NCI-H345 (cell line): ENCODE measurements at regions not wholly inside any gene's neighbourhood (a gene's known extent, or its start where the extent isn't known, plus 50 kb on each side); places are given as distances from the start of the nearest gene placed in this dataset.
"Not testable (repeated sequence)": the region's sequence is repeated elsewhere in the genome, so short reads cannot be mapped to it uniquely, and the experiment has no call there.

Experiments used
- DNase-seq: peaks from one replicate; lab custom pipeline; 2025; lab: John Stamatoyannopoulos, UW

GRCh38 chr13:24931450-24932251 lies 164.3 kb upstream of the PABPC3 start:
- DNase-seq, result no peak

GRCh38 chr13:24933106-24934023 lies 162.6 kb upstream of the PABPC3 start:
- not testable (repeated sequence) for DNase-seq

GRCh38 chr13:24934024-24934385 lies 161.9 kb upstream of the PABPC3 start:
- not testable (repeated sequence) for DNase-seq

- no peak for DNase-seq
Observed at GRCh38 chr13:24938966-24939365, 157.0 kb upstream of the PABPC3 start.

- DNase-seq, result not testable (repeated sequence)
Observed at GRCh38 chr13:24941023-24941713, 154.8 kb upstream of the PABPC3 start.

- DNase-seq, result no peak
Observed at GRCh38 chr13:24943136-24943535, 152.8 kb upstream of the PABPC3 start.

- DNase-seq, result not testable (repeated sequence)
Observed at GRCh38 chr13:24944073-24944472, 151.9 kb upstream of the PABPC3 start.

- DNase-seq, result not testable (repeated sequence)
Observed at GRCh38 chr13:24948977-24949376, 147.0 kb upstream of the PABPC3 start.

- not testable (repeated sequence) for DNase-seq
Observed at GRCh38 chr13:24950611-24951010, 145.3 kb upstream of the PABPC3 start.

- DNase-seq, result not testable (repeated sequence)
Observed at GRCh38 chr13:24967970-24968369, 128.0 kb upstream of the PABPC3 start.

GRCh38 chr13:24968416-24968815 lies 127.5 kb upstream of the PABPC3 start:
- not testable (repeated sequence) for DNase-seq

GRCh38 chr13:24973102-24973501 lies 122.8 kb upstream of the PABPC3 start:
- not testable (repeated sequence) for DNase-seq

GRCh38 chr13:24981181-24981803 lies 114.6 kb upstream of the PABPC3 start:
- not testable (repeated sequence) for DNase-seq

- peak; percentile 31 for DNase-seq
Observed at GRCh38 chr13:24982333-24982999, 113.5 kb upstream of the PABPC3 start.

GRCh38 chr13:24983094-24983493 lies 112.8 kb upstream of the PABPC3 start:
- no peak for DNase-seq

GRCh38 chr13:24984134-24984533 lies 111.8 kb upstream of the PABPC3 start:
- DNase-seq, result no peak

- DNase-seq, result no peak
Observed at GRCh38 chr13:24985107-24985506, 110.8 kb upstream of the PABPC3 start.

GRCh38 chr13:24985896-24986295 lies 110.0 kb upstream of the PABPC3 start:
- DNase-seq, result no peak

- DNase-seq, result no peak
Observed at GRCh38 chr13:24986826-24987225, 109.1 kb upstream of the PABPC3 start.

GRCh38 chr13:24989959-24990358 lies 106.0 kb upstream of the PABPC3 start:
- not testable (repeated sequence) for DNase-seq

GRCh38 chr13:24992946-24993345 lies 103.0 kb upstream of the PABPC3 start:
- DNase-seq, result not testable (repeated sequence)
